ENCODE measurements at regions not wholly inside any gene's neighbourhood (a gene's known extent, or its start where the extent isn't known, plus 50 kb on each side); places are given as distances from the start of the nearest gene placed in this dataset.
A peak's percentile ranks its signal among the peaks of the same experiment; 100 is the strongest.

DNA sequence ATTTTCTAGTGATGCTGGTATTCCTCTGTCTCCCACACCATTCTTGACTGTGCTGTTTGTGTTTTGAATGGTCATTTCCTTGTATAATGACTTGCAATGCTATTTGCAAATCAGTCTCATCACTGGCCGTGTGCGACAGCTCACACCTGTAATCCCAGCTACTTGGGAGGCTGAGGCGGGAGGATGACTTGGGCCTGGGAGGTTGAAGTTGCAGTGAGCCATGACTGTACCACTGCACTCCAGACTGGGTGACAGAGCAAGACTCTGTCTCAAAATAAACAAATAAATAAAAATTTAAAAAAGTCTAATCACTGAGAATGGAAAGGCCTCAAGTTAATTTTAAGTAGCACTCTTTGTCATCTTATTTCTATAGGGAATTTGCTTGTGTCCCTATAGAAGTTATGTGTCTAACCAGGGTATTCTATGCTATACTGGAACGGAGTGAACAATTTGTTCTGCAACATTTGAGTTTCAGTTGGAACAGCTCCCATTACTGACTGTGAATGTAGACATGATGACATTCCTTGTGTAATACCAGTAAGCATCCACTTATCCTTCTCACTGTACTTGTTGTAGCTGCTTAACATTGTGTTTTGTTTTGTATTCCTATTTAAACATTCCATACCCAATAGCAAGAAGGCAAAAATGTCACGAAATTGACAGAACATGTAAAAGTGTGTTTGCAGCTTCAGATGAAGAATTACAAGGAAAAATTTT, 126.3 kb downstream of the MGST1 start:
- no peak overlapping the region for H3K27ac ChIP-seq
- peak; percentile 1 for DNase-seq (ENCODE audit: low spot score)
- POLR2A ChIA-PET (ENCODE audit: low non-redundant PET): no interaction called here
- TF ChIP-seq, protein P1, sequence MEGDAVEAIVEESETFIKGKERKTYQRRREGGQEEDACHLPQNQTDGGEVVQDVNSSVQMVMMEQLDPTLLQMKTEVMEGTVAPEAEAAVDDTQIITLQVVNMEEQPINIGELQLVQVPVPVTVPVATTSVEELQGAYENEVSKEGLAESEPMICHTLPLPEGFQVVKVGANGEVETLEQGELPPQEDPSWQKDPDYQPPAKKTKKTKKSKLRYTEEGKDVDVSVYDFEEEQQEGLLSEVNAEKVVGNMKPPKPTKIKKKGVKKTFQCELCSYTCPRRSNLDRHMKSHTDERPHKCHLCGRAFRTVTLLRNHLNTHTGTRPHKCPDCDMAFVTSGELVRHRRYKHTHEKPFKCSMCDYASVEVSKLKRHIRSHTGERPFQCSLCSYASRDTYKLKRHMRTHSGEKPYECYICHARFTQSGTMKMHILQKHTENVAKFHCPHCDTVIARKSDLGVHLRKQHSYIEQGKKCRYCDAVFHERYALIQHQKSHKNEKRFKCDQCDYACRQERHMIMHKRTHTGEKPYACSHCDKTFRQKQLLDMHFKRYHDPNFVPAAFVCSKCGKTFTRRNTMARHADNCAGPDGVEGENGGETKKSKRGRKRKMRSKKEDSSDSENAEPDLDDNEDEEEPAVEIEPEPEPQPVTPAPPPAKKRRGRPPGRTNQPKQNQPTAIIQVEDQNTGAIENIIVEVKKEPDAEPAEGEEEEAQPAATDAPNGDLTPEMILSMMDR (conservative IDR thresholded peaks at IDR 0.05; ENCODE audit: low read depth): no peak
- CTCF ChIA-PET: interaction anchor here (0.6 kb wide), 1 partner anchor 323 kb away, joined by 3 read pairs; no protein-coding TSS in a partner anchor

- DNase-seq (ENCODE audit: low spot score): no peak
- TF ChIP-seq, protein P1 (conservative IDR thresholded peaks at IDR 0.05; ENCODE audit: low read depth): no peak
- H3K27ac ChIP-seq: no peak overlapping the region
- ChIA-PET CTCF (no interaction called here), POLR2A (ENCODE audit: low non-redundant PET) (no interaction called here)
These were observed 127.4 kb downstream of the MGST1 start for GRCh38 chr12:16474801-16475200.

GRCh38 chr12:16475521-16475920, 128.1 kb downstream of the MGST1 start:
- H3K27ac ChIP-seq: no peak overlapping the region
- TF ChIP-seq, protein P1 (conservative IDR thresholded peaks at IDR 0.05; ENCODE audit: low read depth): no peak
- no peak for DNase-seq (ENCODE audit: low spot score)
- ChIA-PET POLR2A (ENCODE audit: low non-redundant PET) (no interaction called here), CTCF (no interaction called here)

DNA sequence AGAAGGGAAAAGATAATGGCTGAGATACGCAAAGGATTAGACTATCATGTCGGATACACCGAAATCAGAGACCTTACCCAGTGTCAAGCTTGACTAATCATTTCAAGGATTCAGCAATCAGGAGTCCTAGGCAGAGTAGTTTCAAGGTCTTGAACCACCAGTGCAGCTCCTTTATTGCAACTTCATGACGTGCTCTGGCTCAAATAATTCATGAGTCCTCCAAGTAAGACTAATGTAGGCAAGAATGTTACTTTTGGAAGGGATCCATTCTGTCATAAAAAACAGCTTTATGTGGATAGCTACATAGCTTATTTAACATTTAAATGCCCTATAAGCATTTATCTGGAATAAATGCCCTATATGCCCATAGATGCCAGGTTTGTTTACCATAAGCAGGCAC, 123.2 kb downstream of the LMO3 start:
- TF ChIP-seq, protein P1 (conservative IDR thresholded peaks at IDR 0.05; ENCODE audit: low read depth): no peak
- no peak for DNase-seq (ENCODE audit: low spot score)
- ChIA-PET CTCF (no interaction called here), POLR2A (ENCODE audit: low non-redundant PET) (no interaction called here)
- no peak overlapping the region for H3K27ac ChIP-seq

- TF ChIP-seq, protein P1 (conservative IDR thresholded peaks at IDR 0.05; ENCODE audit: low read depth): no peak
- CTCF ChIA-PET: interaction anchor here (0.6 kb wide), 1 partner anchor 194 kb away, joined by 3 read pairs; no protein-coding TSS in a partner anchor
- no peak for DNase-seq (ENCODE audit: low spot score)
- H3K27ac ChIP-seq: no peak overlapping the region
- POLR2A ChIA-PET (ENCODE audit: low non-redundant PET): no interaction called here
These were observed 113.7 kb downstream of the LMO3 start for GRCh38 chr12:16492240-16492639.

DNA sequence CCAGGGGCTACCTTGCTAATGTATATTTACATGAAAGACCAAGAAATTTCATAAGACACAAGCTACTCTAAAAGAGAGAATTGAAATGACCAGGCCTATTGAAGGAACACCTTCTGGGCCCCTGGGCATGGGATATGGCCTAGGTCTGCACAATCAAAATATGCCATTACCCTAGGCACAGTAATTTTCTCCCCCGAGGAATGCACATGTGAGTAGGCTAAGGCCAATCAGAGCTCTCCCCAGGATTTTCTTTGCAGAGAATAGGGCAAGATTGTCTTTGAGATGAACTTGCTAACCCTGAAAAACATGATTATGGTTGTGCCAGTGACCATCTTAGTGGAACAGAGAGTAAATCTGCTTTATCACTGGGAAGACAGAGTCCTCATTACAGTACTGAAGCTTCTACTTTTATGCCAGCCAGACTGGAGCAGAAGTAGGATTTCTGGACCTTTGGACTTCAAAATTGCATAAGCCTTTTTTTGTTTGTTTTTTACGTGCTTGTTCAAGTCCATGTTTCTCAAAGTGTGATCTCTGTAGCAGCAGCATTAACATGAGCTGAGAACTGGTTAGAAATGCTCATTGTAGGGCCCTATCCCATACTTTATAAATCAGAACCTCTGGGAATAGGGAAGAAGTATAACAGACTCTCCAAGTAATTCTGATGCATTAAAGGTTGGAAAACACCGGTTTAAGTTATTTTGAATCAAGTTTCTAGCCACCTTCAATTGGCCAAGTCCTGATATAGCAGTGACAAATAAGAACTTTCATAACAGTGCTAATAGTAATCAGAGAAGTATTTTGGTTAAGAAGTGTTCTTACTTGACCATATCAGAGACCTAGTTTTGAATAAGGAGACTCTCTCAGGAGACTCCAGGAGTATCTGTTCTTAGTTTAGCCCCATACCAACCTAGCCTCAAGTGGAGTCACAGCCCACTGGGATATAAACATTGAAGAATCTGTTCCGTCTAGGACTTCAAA, 112.9 kb downstream of the LMO3 start:
- ChIA-PET CTCF (interaction anchor here (0.6 kb wide), 1 partner anchor 193 kb away, joined by 3 read pairs; no protein-coding TSS in a partner anchor), POLR2A (ENCODE audit: low non-redundant PET) (no interaction called here)
- TF ChIP-seq, protein P1 (conservative IDR thresholded peaks at IDR 0.05; ENCODE audit: low read depth): no peak
- no peak overlapping the region for H3K27ac ChIP-seq
- DNase-seq (ENCODE audit: low spot score): no peak

All from RWPE1 (cell line).